Transverse colon (tissue), 4 donors: ENCODE measurements at regions not wholly inside any gene's neighbourhood (a gene's known extent, or its start where the extent isn't known, plus 50 kb on each side); places are given as distances from the start of the nearest gene placed in this dataset.
"Not testable (repeated sequence)": the region's sequence is repeated elsewhere in the genome, so short reads cannot be mapped to it uniquely, and the experiment has no call there.

Experiments
- DNase-seq: peaks from one replicate; pipeline ENCODE4 v3.0.0-alpha.2; 2019
- H3K27ac ChIP-seq, 4 donors: fragments of 200-600 bp; sonication (generic); 2 replicates each; pipeline ENCODE4 v1.5.1; 2016 to 2018; ENCODE audit warnings: inconsistent platforms in 4 of 4
- H3K27me3 ChIP-seq: fragments of 200-600 bp; sonication (generic); 2 replicates; pipeline ENCODE4 v1.5.1; 2017; ENCODE audit warnings: inconsistent platforms
- H3K36me3 ChIP-seq, 4 donors: fragments of 200-600 bp; sonication (generic); 2 replicates each; pipeline ENCODE4 v1.5.1; 2017 to 2019; ENCODE audit warnings: inconsistent platforms in 4 of 4
- H3K4me1 ChIP-seq, 4 donors: fragments of 200-600 bp; sonication (generic); 2 replicates each; pipeline ENCODE4 v1.5.1; 2017 to 2020; ENCODE audit warnings: inconsistent platforms in 4 of 4
- H3K4me3 ChIP-seq, 4 donors: fragments of 200-600 bp; sonication (generic); 1 replicate in 1 of 4; 2 replicates in 3 of 4; pipeline versions ENCODE4 v1.5.1 to v1.6.1; 2017 to 2019; ENCODE audit warnings: inconsistent platforms in 4 of 4
- H3K9me3 ChIP-seq, 2 donors: fragments of 200-600 bp; sonication (generic); 2 replicates each; pipeline ENCODE4 v1.5.1; 2017 to 2019; ENCODE audit warnings: inconsistent platforms in 2 of 2
- EP300 ChIP-seq: sonication (generic); formaldehyde crosslinking; IDR thresholded peaks from one replicate; pipeline ENCODE4 v1.6.1; 2017; ENCODE audit warnings: antibody characterized with exemption, low read depth
- POLR2A ChIP-seq: fragments of 450-650 bp; IDR thresholded peaks from one replicate; pipeline ENCODE4 v1.6.1; 2016; ENCODE audit warnings: antibody characterized with exemption, mild to moderate bottlenecking, moderate library complexity
- POLR2AphosphoS5 ChIP-seq, 3 donors: sonication (generic); formaldehyde crosslinking; IDR thresholded peaks; one replicate each; pipeline ENCODE4 v1.6.1; 2016; ENCODE audit warnings: antibody characterized with exemption in 3 of 3
- whole genome bisulfite sequencing, 2 donors: methylation state at CpG; one replicate each; pipeline ENCODE4 v1.1.5; 2018; ENCODE audit warnings: low coverage in 1 of 2; 5-methylcytosine and 5-hydroxymethylcytosine counted together
- in situ Hi-C, 4 donors: fragments of 200-750 bp; cut with MboI; loops; one replicate each; pipeline versions ENCODE4 v1.15.0 to v1.15.1; 2017; ENCODE audit warnings: low sequenced_read_pairs in 3 of 4, low pct_ligation_motif_present in 1 of 4, low pct_unique_long_range_greater_than_20kb in 1 of 4
- intact Hi-C: fragments of 100-400 bp; cut with DNase I; formaldehyde crosslinking; loops from one replicate; pipeline ENCODE4 v1.15.1; 2023; ENCODE audit warnings: low total_unique reads
- TF ChIP-seq, protein P1 (sequence below), 5 experiments: fragments of 200-600 bp in 3 of 5; fragments of 450-650 bp in 2 of 5; sonication (generic) in 3 of 5; IDR thresholded peaks; 1 replicate in 2 of 5; 2 replicates in 3 of 5; pipeline ENCODE4 v1.5.1; 2016 to 2017; ENCODE audit warnings: antibody characterized with exemption in 5 of 5, inconsistent platforms in 3 of 5, mild to moderate bottlenecking in 2 of 5, moderate library complexity in 1 of 5

DNA sequence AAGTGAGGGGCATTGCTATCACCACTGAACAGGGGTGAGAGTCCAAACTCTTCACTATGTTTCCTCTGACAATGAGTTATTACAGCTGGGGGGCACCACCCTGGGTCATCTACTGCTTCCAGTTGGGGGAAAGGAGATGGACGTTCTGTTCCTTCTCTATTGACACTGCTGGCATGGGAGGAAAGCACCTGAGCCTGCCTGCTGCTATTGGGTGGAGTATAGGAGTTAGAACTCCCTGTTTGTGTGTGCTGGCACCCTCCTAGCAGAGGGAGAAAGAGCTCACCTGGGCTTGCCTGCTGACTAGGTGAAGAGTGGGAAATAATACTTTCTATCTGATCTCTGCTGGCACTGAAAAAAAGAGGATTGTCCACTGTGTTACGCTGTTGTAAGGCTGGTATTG is 163.8 kb downstream of the MSN start:
- H3K36me3 ChIP-seq = no peaks in the 10 kb centered on the region
- 38% methylated on average over 2 of the region's 2 CpGs; no CpG with 5 or more reads in 1 of the 2 donors for WGBS, 2 donors
- TF ChIP-seq POLR2A (no peak), POLR2AphosphoS5 (IDR thresholded peaks at IDR 0.05) (no peak), EP300 (no peak)
- TF ChIP-seq, protein P1, sequence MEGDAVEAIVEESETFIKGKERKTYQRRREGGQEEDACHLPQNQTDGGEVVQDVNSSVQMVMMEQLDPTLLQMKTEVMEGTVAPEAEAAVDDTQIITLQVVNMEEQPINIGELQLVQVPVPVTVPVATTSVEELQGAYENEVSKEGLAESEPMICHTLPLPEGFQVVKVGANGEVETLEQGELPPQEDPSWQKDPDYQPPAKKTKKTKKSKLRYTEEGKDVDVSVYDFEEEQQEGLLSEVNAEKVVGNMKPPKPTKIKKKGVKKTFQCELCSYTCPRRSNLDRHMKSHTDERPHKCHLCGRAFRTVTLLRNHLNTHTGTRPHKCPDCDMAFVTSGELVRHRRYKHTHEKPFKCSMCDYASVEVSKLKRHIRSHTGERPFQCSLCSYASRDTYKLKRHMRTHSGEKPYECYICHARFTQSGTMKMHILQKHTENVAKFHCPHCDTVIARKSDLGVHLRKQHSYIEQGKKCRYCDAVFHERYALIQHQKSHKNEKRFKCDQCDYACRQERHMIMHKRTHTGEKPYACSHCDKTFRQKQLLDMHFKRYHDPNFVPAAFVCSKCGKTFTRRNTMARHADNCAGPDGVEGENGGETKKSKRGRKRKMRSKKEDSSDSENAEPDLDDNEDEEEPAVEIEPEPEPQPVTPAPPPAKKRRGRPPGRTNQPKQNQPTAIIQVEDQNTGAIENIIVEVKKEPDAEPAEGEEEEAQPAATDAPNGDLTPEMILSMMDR (IDR thresholded peaks at IDR 0.05) = no peak
- DNase-seq = no peak
- no peaks in the 10 kb centered on the region for H3K27me3 ChIP-seq
- H3K27ac ChIP-seq = no peak overlapping the region
- in situ Hi-C loops = no loop called here
- no peaks in the 10 kb centered on the region for H3K9me3 ChIP-seq
- no peaks in the 10 kb centered on the region for H3K4me1 ChIP-seq
- intact Hi-C loops = no loop called here
- no peak overlapping the region for H3K4me3 ChIP-seq

DNA sequence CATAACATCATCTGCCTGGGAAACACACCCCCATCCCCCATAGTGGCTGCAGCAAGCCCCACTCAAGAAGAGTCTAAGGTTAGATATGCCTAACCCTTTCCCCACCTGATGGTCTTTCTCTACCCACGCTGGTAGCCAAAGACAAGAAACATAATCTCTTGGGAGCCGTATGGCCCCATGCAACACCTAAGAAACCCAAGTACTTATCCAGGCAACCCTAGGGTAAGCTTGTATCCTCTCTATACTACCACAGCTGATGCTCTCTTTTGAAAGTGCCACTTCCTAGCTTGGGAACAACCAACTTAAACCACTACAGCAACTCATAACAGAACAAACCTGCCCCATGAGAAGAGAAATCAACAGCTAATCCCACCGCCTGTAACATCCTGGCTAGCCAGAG is 161.1 kb downstream of the MSN start:
- in situ Hi-C loops = no loop called here
- no peaks in the 10 kb centered on the region for H3K9me3 ChIP-seq
- H3K27me3 ChIP-seq = no peaks in the 10 kb centered on the region
- TF ChIP-seq, protein P1 (IDR thresholded peaks at IDR 0.05) = no peak
- 77% methylated on average over 3 of the region's 3 CpGs; no CpG with 5 or more reads in 1 of the 2 donors for WGBS, 2 donors
- intact Hi-C loops = no loop called here
- H3K4me1 ChIP-seq = no peaks in the 10 kb centered on the region
- no peak for DNase-seq
- no peaks in the 10 kb centered on the region for H3K36me3 ChIP-seq
- H3K27ac ChIP-seq = no peak overlapping the region
- no peak overlapping the region for H3K4me3 ChIP-seq

DNA sequence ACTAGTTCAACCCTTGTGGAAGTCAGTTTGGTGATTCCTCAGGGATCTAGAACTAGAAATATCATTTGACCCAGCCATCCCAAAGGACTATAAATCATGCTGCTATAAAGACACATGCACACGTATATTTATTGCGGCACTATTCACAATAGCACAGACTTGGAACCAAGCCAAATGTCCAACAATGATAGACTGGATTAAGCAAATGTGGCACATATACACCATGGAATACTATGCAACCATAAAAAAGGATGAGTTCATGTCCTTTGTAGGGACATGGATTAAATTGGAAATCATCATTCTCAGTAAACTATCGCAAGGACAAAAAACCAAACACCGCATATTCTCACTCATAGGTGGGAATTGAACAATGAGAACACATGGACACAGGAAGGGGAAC is 157.8 kb downstream of the MSN start:
- in situ Hi-C loops, DNase-seq, H3K36me3 ChIP-seq, H3K4me3 ChIP-seq, intact Hi-C loops, H3K27ac ChIP-seq, H3K4me1 ChIP-seq, H3K27me3 ChIP-seq, H3K9me3 ChIP-seq: not testable (repeated sequence)
- WGBS, 2 donors = 91% methylated on average over 4 of the region's 4 CpGs; no CpG with 5 or more reads in 1 of the 2 donors

DNA sequence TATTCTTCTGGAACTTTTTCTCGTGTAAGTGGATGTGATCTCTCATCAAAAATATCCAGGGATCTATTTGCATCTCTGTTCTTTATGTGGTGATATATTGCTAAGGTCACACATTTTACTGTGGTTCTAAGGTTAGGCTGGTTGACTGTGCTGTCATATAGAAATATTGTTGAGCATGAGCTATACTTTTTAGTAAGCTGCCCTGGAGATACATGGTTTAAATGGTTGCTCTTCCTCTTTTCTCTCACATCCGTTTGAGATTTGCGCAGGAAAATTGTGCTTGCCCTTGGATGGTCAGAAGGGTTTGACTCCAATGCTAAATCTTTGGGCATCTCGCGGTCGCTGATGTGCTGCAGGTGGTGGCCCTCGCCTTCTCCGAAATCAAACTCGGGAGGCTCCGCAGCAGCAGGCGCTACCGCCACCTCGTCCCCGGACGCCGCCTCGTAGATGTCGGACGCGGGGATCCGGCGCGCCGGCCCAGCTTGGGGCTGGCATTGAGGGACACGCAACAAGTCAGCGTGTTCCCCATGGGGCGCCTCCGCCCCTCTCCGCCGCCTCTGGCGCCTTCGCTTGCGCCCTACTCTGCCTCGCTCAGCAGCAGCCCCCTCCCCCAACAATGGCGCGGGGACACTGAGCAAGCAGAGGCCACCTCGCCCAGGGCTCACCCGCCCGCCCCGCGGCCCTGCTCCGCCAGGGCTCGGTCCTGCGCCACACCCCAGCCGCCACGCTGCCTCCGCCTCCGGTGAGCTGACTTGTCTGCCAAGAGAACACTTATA is 154.5 kb downstream of the MSN start:
- no peaks in the 10 kb centered on the region for H3K4me1 ChIP-seq
- DNase-seq = peak; percentile 53
- no peaks in the 10 kb centered on the region for H3K27me3 ChIP-seq
- H3K27ac ChIP-seq = no peak overlapping the region
- peak overlapping the region in 3 of 4 donors; percentile 26 to 47 (median 28) for H3K4me3 ChIP-seq
- in situ Hi-C loops = no loop called here
- WGBS, 2 donors = 60% methylated on average over 43 of the region's 48 CpGs; no CpG with 5 or more reads in 1 of the 2 donors
- TF ChIP-seq POLR2AphosphoS5 (IDR thresholded peaks at IDR 0.05) = no peak
- TF ChIP-seq, protein P1 (IDR thresholded peaks at IDR 0.05) = no peak
- TF ChIP-seq POLR2A = no peak
- no peak for TF ChIP-seq EP300
- no peaks in the 10 kb centered on the region for H3K9me3 ChIP-seq
- intact Hi-C loops = no loop called here
- no peaks in the 10 kb centered on the region for H3K36me3 ChIP-seq

DNA sequence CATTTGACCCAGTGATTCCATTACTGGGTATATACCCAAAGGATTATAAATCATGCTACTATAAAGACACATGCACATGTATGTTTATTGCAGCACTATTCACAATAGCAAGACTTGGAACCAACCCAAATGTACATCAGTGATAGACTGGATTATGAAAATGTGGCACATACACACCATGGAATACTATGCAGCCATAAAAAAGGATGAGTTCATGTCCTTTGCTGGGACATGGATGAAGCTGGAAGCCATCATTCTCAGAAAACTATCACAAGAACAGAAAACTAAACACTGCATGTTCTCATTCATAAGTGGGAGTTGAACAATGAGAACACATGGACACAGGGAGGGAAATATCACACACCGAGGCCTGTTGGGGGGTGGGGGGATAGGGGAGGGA is 152.5 kb downstream of the MSN start:
- intact Hi-C loops, H3K27me3 ChIP-seq, H3K4me1 ChIP-seq, DNase-seq, H3K27ac ChIP-seq, in situ Hi-C loops, H3K9me3 ChIP-seq, H3K4me3 ChIP-seq, H3K36me3 ChIP-seq: not testable (repeated sequence)
- 71% methylated on average over 1 of the region's 1 CpG; no CpG with 5 or more reads in 1 of the 2 donors for WGBS, 2 donors
